Cardiac muscle cell (in vitro differentiated cells and primary cell): ENCODE measurements at regions not wholly inside any gene's neighbourhood (a gene's known extent, or its start where the extent isn't known, plus 50 kb on each side); places are given as distances from the start of the nearest gene placed in this dataset.

ENCODE experiments used
- DNase-seq, 2 donors: peaks; one replicate each; pipeline versions ENCODE4 v3.0.0 to v3.0.0-alpha.2; 2010 to 2017; ENCODE audit warnings: low read depth in 1 of 2, low spot score in 1 of 2
- H3K27ac ChIP-seq: fragments of 200-600 bp; sonication (generic); 2 replicates; pipeline ENCODE4 v1.5.1; 2016
- H3K27me3 ChIP-seq: fragments of 200-600 bp; sonication (generic); 2 replicates; pipeline ENCODE4 v1.6.0; 2016; ENCODE audit warnings: control low read depth
- H3K36me3 ChIP-seq: fragments of 200-600 bp; sonication (generic); 2 replicates; pipeline ENCODE4 v1.5.1; 2016; ENCODE audit warnings: control low read depth
- H3K4me1 ChIP-seq: fragments of 200-600 bp; sonication (generic); 2 replicates; pipeline ENCODE4 v1.8.1; 2017; ENCODE audit warnings: low read depth, mild to moderate bottlenecking, mixed run types
- H3K4me3 ChIP-seq: fragments of 200-600 bp; sonication (generic); 2 replicates; pipeline ENCODE4 v1.5.1; 2016; ENCODE audit warnings: mild to moderate bottlenecking
- H3K9me3 ChIP-seq: fragments of 200-600 bp; sonication (generic); 2 replicates; pipeline ENCODE4 v1.5.1; 2017; ENCODE audit warnings: low read depth, mild to moderate bottlenecking, control low read depth
- CTCF ChIP-seq: IDR thresholded peaks from 2 replicates; pipeline ENCODE4 v1.5.1; 2012; ENCODE audit warnings: low read depth, mild to moderate bottlenecking, low read length

GRCh38 chr2:223238301-223238700, 186.3 kb downstream of the KCNE4 start:
- no peak for TF ChIP-seq CTCF
- H3K4me3 ChIP-seq, result no peak overlapping the region
- H3K9me3 ChIP-seq, result no peaks in the 10 kb centered on the region
- H3K4me1 ChIP-seq, result no peaks in the 10 kb centered on the region
- H3K27ac ChIP-seq, result no peak overlapping the region
- DNase-seq, result no peak
- H3K27me3 ChIP-seq, result no peaks in the 10 kb centered on the region
- H3K36me3 ChIP-seq, result no peaks in the 10 kb centered on the region

- Histone ChIP-seq H3K4me3 (no peak overlapping the region), H3K36me3 (no peaks in the 10 kb centered on the region), H3K27ac (no peak overlapping the region), H3K9me3 (no peaks in the 10 kb centered on the region), H3K27me3 (no peaks in the 10 kb centered on the region), H3K4me1 (no peaks in the 10 kb centered on the region)
- DNase-seq, result no peak
- no peak for TF ChIP-seq CTCF
Observed at GRCh38 chr2:223243233-223243632, 191.2 kb downstream of the KCNE4 start.

GRCh38 chr2:223247136-223247535, 195.1 kb downstream of the KCNE4 start:
- DNase-seq, result peak in 1 of 2 donors; percentile 64
- Histone ChIP-seq H3K27me3 (no peaks in the 10 kb centered on the region), H3K4me1 (no peaks in the 10 kb centered on the region), H3K9me3 (no peaks in the 10 kb centered on the region), H3K4me3 (no peak overlapping the region), H3K27ac (no peak overlapping the region), H3K36me3 (no peaks in the 10 kb centered on the region)
- peak; percentile 57 for TF ChIP-seq CTCF

GRCh38 chr2:223251656-223252229, 199.8 kb downstream of the KCNE4 start:
- TF ChIP-seq CTCF, result no peak

GRCh38 chr2:223260681-223261080, 208.7 kb downstream of the KCNE4 start:
- Histone ChIP-seq H3K4me1 (no peaks in the 10 kb centered on the region), H3K4me3 (no peak overlapping the region), H3K36me3 (no peaks in the 10 kb centered on the region), H3K27me3 (no peaks in the 10 kb centered on the region), H3K9me3 (no peaks in the 10 kb centered on the region), H3K27ac (no peak overlapping the region)
- DNase-seq, result peak in 1 of 2 donors; percentile 5
- TF ChIP-seq CTCF, result no peak

More at GRCh38 chr2:223251656-223252229, 199.8 kb downstream of the KCNE4 start:
- no peaks in the 10 kb centered on the region for H3K27me3 ChIP-seq
- H3K36me3 ChIP-seq, result no peaks in the 10 kb centered on the region
- H3K4me3 ChIP-seq, result no peak overlapping the region
- no peaks in the 10 kb centered on the region for H3K4me1 ChIP-seq
- DNase-seq, result no peak
- H3K27ac ChIP-seq, result no peak overlapping the region
- no peaks in the 10 kb centered on the region for H3K9me3 ChIP-seq

- no peak overlapping the region for H3K27ac ChIP-seq
- H3K4me1 ChIP-seq, result no peaks in the 10 kb centered on the region
- H3K9me3 ChIP-seq, result no peaks in the 10 kb centered on the region
- H3K27me3 ChIP-seq, result no peaks in the 10 kb centered on the region
- H3K36me3 ChIP-seq, result no peaks in the 10 kb centered on the region
- H3K4me3 ChIP-seq, result no peak overlapping the region
- DNase-seq, result no peak
- no peak for TF ChIP-seq CTCF
Observed at GRCh38 chr2:223262946-223263345, 211.0 kb downstream of the KCNE4 start.
